GM12878 (cell line): ENCODE measurements at regions not wholly inside any gene's neighbourhood (a gene's known extent, or its start where the extent isn't known, plus 50 kb on each side); places are given as distances from the start of the nearest gene placed in this dataset.

Experiments used
- ATAC-seq: fragments of 200-7000 bp; cut with Tn5 transposase; 3 replicates; pipeline ENCODE4 v1.9.1; 2020; ENCODE audit warnings: mild to moderate bottlenecking, moderate library complexity
- BruUV-seq: library from RNA; stranded (reverse); fragments of 400-500 nt; replicated peaks from 2 replicates; lab custom pipeline; 2021; lab: Mats Ljungman, UMichigan
- CTCF ChIA-PET: fragments of 300-600 bp; sonication (Branson Sonifier 250); formaldehyde crosslinking; extraction: SDS; loops from one replicate; lab custom pipeline; 2021; ENCODE audit warnings: inconsistent platforms; lab: Yijun Ruan, JAX
- POLR2A ChIA-PET: fragments of 350-600 bp; formaldehyde crosslinking; extraction: SDS; loops from one replicate; lab custom pipeline; 2021; ENCODE audit warnings: inconsistent platforms; lab: Charles Lee
- RAD21 ChIA-PET: fragments of 300-600 bp; sonication (Branson Sonifier 250); formaldehyde crosslinking; loops from one replicate; lab custom pipeline; 2023; ENCODE audit warnings: antibody characterized with exemption; ENCODE audit not compliant: unreplicated experiment; lab: Charles Lee
- SMC1A ChIA-PET: fragments of 300-600 bp; sonication (Branson Sonifier 250); formaldehyde crosslinking; loops from one replicate; lab custom pipeline; 2023; ENCODE audit not compliant: unreplicated experiment, uncharacterized antibody; lab: Charles Lee
- DNase-seq: peaks from one replicate; pipeline ENCODE4 v3.0.0-alpha.2; 2011; ENCODE audit warnings: low read depth, low spot score
- FAIRE-seq: peaks from 3 replicates; lab custom pipeline; 2011; peaks lifted over from hg19 to GRCh38; lab: Jason Lieb, UNC
- H2AFZ ChIP-seq: 2 replicates; pipeline ENCODE4 v1.6.0; 2011; ENCODE audit warnings: low read depth, low read length, control low read depth; ENCODE audit not compliant: control insufficient read depth
- H3K27ac ChIP-seq: 2 replicates; pipeline ENCODE4 v1.5.1; 2011; ENCODE audit warnings: control low read depth; ENCODE audit not compliant: control insufficient read depth, insufficient read depth
- H3K27me3 ChIP-seq, 2 experiments: replicated peaks in 1 of 2; 2 replicates each; pipeline versions ENCODE4 v1.6.0 to v1.6.1; 2011; ENCODE audit warnings: low read length in 1 of 2; ENCODE audit not compliant: control insufficient read depth in 2 of 2, insufficient read depth in 2 of 2
- H3K36me3 ChIP-seq, 2 experiments: 2 replicates each; pipeline ENCODE4 v1.5.1; 2011; ENCODE audit warnings: low read length in 1 of 2; ENCODE audit not compliant: control insufficient read depth in 2 of 2, insufficient read depth in 2 of 2
- H3K4me1 ChIP-seq: 2 replicates; pipeline ENCODE4 v1.6.1; 2011; ENCODE audit warnings: mild to moderate bottlenecking, low read length, moderate library complexity, mixed read lengths; ENCODE audit not compliant: control insufficient read depth, insufficient read depth
- H3K4me2 ChIP-seq: 2 replicates; pipeline ENCODE4 v1.6.0; 2011; ENCODE audit warnings: control low read depth; ENCODE audit not compliant: control insufficient read depth, insufficient read depth
- H3K4me3 ChIP-seq: fragments of 200-600 bp; sonication (generic); 2 replicates; pipeline ENCODE4 v1.5.1; 2016
- H3K79me2 ChIP-seq: 2 replicates; pipeline ENCODE4 v1.6.0; 2011; ENCODE audit warnings: low read length; ENCODE audit not compliant: control insufficient read depth, insufficient read depth
- H3K9ac ChIP-seq: 2 replicates; pipeline ENCODE4 v1.8.0; 2011; ENCODE audit warnings: low read length, control low read depth, mixed read lengths; ENCODE audit not compliant: control insufficient read depth, insufficient read depth
- H3K9me3 ChIP-seq: replicated peaks from 3 replicates; pipeline ENCODE4 v1.5.1; 2011; ENCODE audit warnings: mild to moderate bottlenecking, low read length; ENCODE audit not compliant: control insufficient read depth, insufficient read depth
- H4K20me1 ChIP-seq: 2 replicates; pipeline ENCODE4 v1.6.0; 2011; ENCODE audit not compliant: control insufficient read depth, insufficient read depth
- ATF2 ChIP-seq: IDR thresholded peaks from 2 replicates; pipeline ENCODE4 v1.6.1; 2012; ENCODE audit warnings: low read length, inconsistent platforms
- BCL11A ChIP-seq: IDR thresholded peaks from 2 replicates; pipeline ENCODE4 v1.6.1; 2011; ENCODE audit warnings: low read depth, low read length
- BMI1 ChIP-seq: fragments of 450-650 bp; IDR thresholded peaks from 2 replicates; pipeline ENCODE4 v1.6.1; 2016; ENCODE audit warnings: mild to moderate bottlenecking, moderate library complexity, borderline replicate concordance
- CHD2 ChIP-seq: IDR thresholded peaks from 2 replicates; pipeline ENCODE4 v1.6.1; 2011; ENCODE audit warnings: low read depth, low read length, improper control_type of control experiment, borderline replicate concordance
- EZH2 ChIP-seq: IDR thresholded peaks from 2 replicates; pipeline ENCODE4 v1.6.1; 2012; ENCODE audit warnings: low read depth, mild to moderate bottlenecking, control low read depth, inconsistent platforms, low read length, borderline replicate concordance; ENCODE audit not compliant: control insufficient read depth
- HDAC2 ChIP-seq: fragments of 200-600 bp; sonication (generic); IDR thresholded peaks from 2 replicates; pipeline ENCODE4 v1.6.1; 2017
- HDAC6 ChIP-seq: fragments of 200-600 bp; sonication (generic); IDR thresholded peaks from one replicate; pipeline ENCODE4 v1.8.0; 2017; ENCODE audit warnings: antibody characterized with exemption; ENCODE audit not compliant: unreplicated experiment
- IKZF1 ChIP-seq: fragments of 450-650 bp; conservative IDR thresholded peaks from 2 replicates; pipeline ENCODE4 v1.6.1; 2017; ENCODE audit warnings: antibody characterized with exemption, mild to moderate bottlenecking
- KLF5 ChIP-seq: fragments of 450-650 bp; IDR thresholded peaks from 2 replicates; pipeline ENCODE4 v1.6.1; 2014; ENCODE audit warnings: mild to moderate bottlenecking; ENCODE audit not compliant: partially characterized antibody
- MTA3 ChIP-seq: IDR thresholded peaks from 2 replicates; pipeline ENCODE4 v1.6.1; 2012; ENCODE audit warnings: low read length, inconsistent platforms, borderline replicate concordance
- NFIC ChIP-seq: IDR thresholded peaks from 2 replicates; pipeline ENCODE4 v1.6.1; 2012; ENCODE audit warnings: low read depth, mild to moderate bottlenecking, inconsistent platforms, low read length, moderate library complexity
- NKRF ChIP-seq: fragments of 450-650 bp; conservative IDR thresholded peaks from 2 replicates; pipeline ENCODE4 v1.6.1; 2017; ENCODE audit warnings: mild to moderate bottlenecking, moderate library complexity
- PAX8 ChIP-seq: fragments of 450-650 bp; IDR thresholded peaks from 2 replicates; pipeline ENCODE4 v1.6.1; 2017; ENCODE audit warnings: mild to moderate bottlenecking, moderate library complexity
- PML ChIP-seq: IDR thresholded peaks from 2 replicates; pipeline ENCODE4 v1.6.1; 2012; ENCODE audit warnings: low read length, inconsistent platforms
- SKIL ChIP-seq: fragments of 450-650 bp; IDR thresholded peaks from 2 replicates; pipeline ENCODE4 v1.6.1; 2017; ENCODE audit warnings: mild to moderate bottlenecking, low read depth, inconsistent platforms; ENCODE audit not compliant: poor library complexity, severe bottlenecking
- SREBF1 ChIP-seq: IDR thresholded peaks from 2 replicates; pipeline ENCODE4 v1.6.1; 2012; ENCODE audit warnings: mild to moderate bottlenecking, low read length
- ZNF687 ChIP-seq: fragments of 450-650 bp; IDR thresholded peaks from 2 replicates; pipeline ENCODE4 v1.6.1; 2017; ENCODE audit warnings: mild to moderate bottlenecking, moderate library complexity
- WGBS: methylation state at CpG from one replicate; pipeline ENCODE4 v1.1.6; 2016; ENCODE audit warnings: low lambda C conversion rate; ENCODE audit not compliant: insufficient replicate concordance, insufficient coverage; ENCODE audit errors: missing lambda C conversion rate; 5-methylcytosine and 5-hydroxymethylcytosine counted together
- in situ Hi-C: fragments of 300-500 bp; cut with MboI; formaldehyde crosslinking; loops from 9 replicates; pipeline ENCODE4 v1.14.3; 2018; ENCODE audit warnings: mixed read lengths
- intact Hi-C: fragments of 100-400 bp; cut with micrococcal nuclease; formaldehyde crosslinking; loops from one replicate; pipeline ENCODE4 v1.14.2; 2022; ENCODE audit not compliant: unreplicated experiment

- SMC1A ChIA-PET = no interaction called here
- RAD21 ChIA-PET = no interaction called here
- in situ Hi-C loops = no loop called here
- WGBS = 0% methylated on average over 1 of the region's 1 CpG
- H3K9ac ChIP-seq = no peak overlapping the region
- no peaks in the 10 kb centered on the region for H3K36me3 ChIP-seq
- H4K20me1 ChIP-seq = no peaks in the 10 kb centered on the region
- no TSS peak for BruUV-seq
- H3K79me2 ChIP-seq = no peaks in the 10 kb centered on the region
- ATAC-seq (no peak), DNase-seq (no peak), FAIRE-seq (no peak)
- no peak overlapping the region for H3K4me2 ChIP-seq
- intact Hi-C loops = no loop called here
- no peaks in the 10 kb centered on the region for H3K9me3 ChIP-seq
- no peaks in the 10 kb centered on the region for H3K27me3 ChIP-seq
- CTCF ChIA-PET = no interaction called here
- no peaks in the 10 kb centered on the region for H3K4me1 ChIP-seq
- H3K27ac ChIP-seq = no peak overlapping the region
- POLR2A ChIA-PET = no interaction called here
- no peak overlapping the region for H3K4me3 ChIP-seq
- H2AFZ ChIP-seq = no peak overlapping the region
- TF ChIP-seq MTA3 (no peak), NFIC (no peak), NKRF (no peak), CHD2 (no peak), ATF2 (no peak), BMI1 (no peak), BCL11A (no peak), PML (no peak), IKZF1 (no peak), SKIL (no peak), ZNF687 (no peak), HDAC2 (no peak), PAX8 (no peak), SREBF1 (no peak), EZH2 (no peak), KLF5 (no peak), HDAC6 (no peak)
Observed at GRCh38 chr9:74431467-74431866, 65.7 kb upstream of the RORB start.
